Fibroblast of skin of abdomen (primary cell): ENCODE measurements at regions not wholly inside any gene's neighbourhood (a gene's known extent, or its start where the extent isn't known, plus 50 kb on each side); places are given as distances from the start of the nearest gene placed in this dataset.
"Not testable (repeated sequence)": the region's sequence is repeated elsewhere in the genome, so short reads cannot be mapped to it uniquely, and the experiment has no call there.

Experiments
- DNase-seq: peaks from one replicate; pipeline ENCODE4 v3.0.0-alpha.2; 2013

- no peak for DNase-seq
Observed at GRCh38 chr7:131959106-131959812, 402.8 kb upstream of the PODXL start.

GRCh38 chr7:131957338-131958020, 401.1 kb upstream of the PODXL start:
- no peak for DNase-seq

- no peak for DNase-seq
Observed at GRCh38 chr7:131956864-131957263, 400.4 kb upstream of the PODXL start.

GRCh38 chr7:131955679-131956078, 399.3 kb upstream of the PODXL start:
- no peak for DNase-seq

- DNase-seq, result no peak
Observed at GRCh38 chr7:131953184-131953583, 396.8 kb upstream of the PODXL start.

GRCh38 chr7:131952365-131952764, 395.9 kb upstream of the PODXL start:
- DNase-seq, result no peak

GRCh38 chr7:131950758-131951157, 394.3 kb upstream of the PODXL start:
- peak; percentile 22 for DNase-seq

GRCh38 chr7:131949659-131950058, 393.2 kb upstream of the PODXL start:
- DNase-seq, result no peak

GRCh38 chr7:131948434-131949053, 392.1 kb upstream of the PODXL start:
- peak; percentile 33 for DNase-seq

GRCh38 chr7:131947661-131948060, 391.2 kb upstream of the PODXL start:
- DNase-seq, result no peak

GRCh38 chr7:131945957-131946544, 389.6 kb upstream of the PODXL start:
- no peak for DNase-seq

- DNase-seq, result peak; percentile 48
Observed at GRCh38 chr7:131945313-131945911, 389.0 kb upstream of the PODXL start.

GRCh38 chr7:131944556-131945069, 388.2 kb upstream of the PODXL start:
- no peak for DNase-seq

GRCh38 chr7:131943646-131944045, 387.2 kb upstream of the PODXL start:
- DNase-seq, result no peak

GRCh38 chr7:131943211-131943610, 386.8 kb upstream of the PODXL start:
- no peak for DNase-seq

GRCh38 chr7:131942287-131943150, 386.1 kb upstream of the PODXL start:
- no peak for DNase-seq

- no peak for DNase-seq
Observed at GRCh38 chr7:131941291-131941690, 384.9 kb upstream of the PODXL start.

- DNase-seq, result no peak
Observed at GRCh38 chr7:131940621-131941165, 384.3 kb upstream of the PODXL start.

- not testable (repeated sequence) for DNase-seq
Observed at GRCh38 chr7:131938788-131939187, 382.4 kb upstream of the PODXL start.

- DNase-seq, result no peak
Observed at GRCh38 chr7:131937868-131938267, 381.4 kb upstream of the PODXL start.

GRCh38 chr7:131935180-131935579, 378.8 kb upstream of the PODXL start:
- DNase-seq, result no peak
